Astrocyte (in vitro differentiated cells and primary cell): ENCODE measurements at regions not wholly inside any gene's neighbourhood (a gene's known extent, or its start where the extent isn't known, plus 50 kb on each side); places are given as distances from the start of the nearest gene placed in this dataset.

Experiments used
- EZH2 ChIP-seq: IDR thresholded peaks from 2 replicates; pipeline ENCODE4 v1.6.1; 2012; ENCODE audit warnings: mild to moderate bottlenecking, low read length, inconsistent platforms; ENCODE audit not compliant: insufficient read depth
- TF ChIP-seq, protein P1 (sequence below): IDR thresholded peaks from 2 replicates; pipeline ENCODE4 v1.5.1; 2011; ENCODE audit warnings: low read depth, mild to moderate bottlenecking, inconsistent platforms, low read length, moderate library complexity; ENCODE audit not compliant: insufficient read depth

- TF ChIP-seq, protein P1, sequence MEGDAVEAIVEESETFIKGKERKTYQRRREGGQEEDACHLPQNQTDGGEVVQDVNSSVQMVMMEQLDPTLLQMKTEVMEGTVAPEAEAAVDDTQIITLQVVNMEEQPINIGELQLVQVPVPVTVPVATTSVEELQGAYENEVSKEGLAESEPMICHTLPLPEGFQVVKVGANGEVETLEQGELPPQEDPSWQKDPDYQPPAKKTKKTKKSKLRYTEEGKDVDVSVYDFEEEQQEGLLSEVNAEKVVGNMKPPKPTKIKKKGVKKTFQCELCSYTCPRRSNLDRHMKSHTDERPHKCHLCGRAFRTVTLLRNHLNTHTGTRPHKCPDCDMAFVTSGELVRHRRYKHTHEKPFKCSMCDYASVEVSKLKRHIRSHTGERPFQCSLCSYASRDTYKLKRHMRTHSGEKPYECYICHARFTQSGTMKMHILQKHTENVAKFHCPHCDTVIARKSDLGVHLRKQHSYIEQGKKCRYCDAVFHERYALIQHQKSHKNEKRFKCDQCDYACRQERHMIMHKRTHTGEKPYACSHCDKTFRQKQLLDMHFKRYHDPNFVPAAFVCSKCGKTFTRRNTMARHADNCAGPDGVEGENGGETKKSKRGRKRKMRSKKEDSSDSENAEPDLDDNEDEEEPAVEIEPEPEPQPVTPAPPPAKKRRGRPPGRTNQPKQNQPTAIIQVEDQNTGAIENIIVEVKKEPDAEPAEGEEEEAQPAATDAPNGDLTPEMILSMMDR, result no peak
- TF ChIP-seq EZH2, result no peak
Measured at GRCh38 chr2:82224301-82224940, 1919.9 kb upstream of the LRRTM1 start.
